PC-9 (cell line): ENCODE measurements at regions not wholly inside any gene's neighbourhood (a gene's known extent, or its start where the extent isn't known, plus 50 kb on each side); places are given as distances from the start of the nearest gene placed in this dataset.

Source experiments
- CTCF ChIP-seq: fragments of 200-600 bp; sonication (generic); conservative IDR thresholded peaks from 2 replicates; pipeline ENCODE4 v1.6.1; 2017; ENCODE audit warnings: mixed run types, antibody characterized with exemption, mild to moderate bottlenecking, moderate library complexity
- EZH2 ChIP-seq: fragments of 200-600 bp; sonication (generic); IDR thresholded peaks from 2 replicates; pipeline ENCODE4 v1.8.0; 2017; ENCODE audit warnings: antibody characterized with exemption, low read depth

- TF ChIP-seq EZH2 (no peak), CTCF (no peak)
These were observed 91.1 kb upstream of the ZBTB18 start for GRCh38 chr1:243959998-243960397.
